ENCODE measurements at regions not wholly inside any gene's neighbourhood (a gene's known extent, or its start where the extent isn't known, plus 50 kb on each side); places are given as distances from the start of the nearest gene placed in this dataset.

DNA sequence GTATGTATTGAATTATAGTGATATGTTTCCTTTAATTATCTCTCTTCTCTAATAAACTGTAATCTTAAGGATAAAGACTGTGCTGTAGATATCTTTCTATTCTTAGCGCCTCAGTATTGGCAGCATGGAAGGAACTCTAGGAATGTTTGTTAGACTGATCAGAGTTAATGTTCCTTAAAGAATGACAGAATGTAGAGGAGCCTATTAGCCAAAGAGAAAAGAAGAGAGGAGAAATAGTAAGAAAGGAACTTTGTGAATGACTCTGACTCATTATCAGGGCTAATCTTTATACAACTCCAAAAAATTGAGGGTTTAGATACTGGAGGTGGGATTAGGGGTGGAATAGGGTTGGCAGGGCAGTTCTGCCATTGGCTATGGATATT is 59.0 kb upstream of the NUDT12 start:
- H3K27ac ChIP-seq = peak overlapping the region; percentile 31
- DNase-seq (ENCODE audit: low read depth, low spot score) = no peak

DNA sequence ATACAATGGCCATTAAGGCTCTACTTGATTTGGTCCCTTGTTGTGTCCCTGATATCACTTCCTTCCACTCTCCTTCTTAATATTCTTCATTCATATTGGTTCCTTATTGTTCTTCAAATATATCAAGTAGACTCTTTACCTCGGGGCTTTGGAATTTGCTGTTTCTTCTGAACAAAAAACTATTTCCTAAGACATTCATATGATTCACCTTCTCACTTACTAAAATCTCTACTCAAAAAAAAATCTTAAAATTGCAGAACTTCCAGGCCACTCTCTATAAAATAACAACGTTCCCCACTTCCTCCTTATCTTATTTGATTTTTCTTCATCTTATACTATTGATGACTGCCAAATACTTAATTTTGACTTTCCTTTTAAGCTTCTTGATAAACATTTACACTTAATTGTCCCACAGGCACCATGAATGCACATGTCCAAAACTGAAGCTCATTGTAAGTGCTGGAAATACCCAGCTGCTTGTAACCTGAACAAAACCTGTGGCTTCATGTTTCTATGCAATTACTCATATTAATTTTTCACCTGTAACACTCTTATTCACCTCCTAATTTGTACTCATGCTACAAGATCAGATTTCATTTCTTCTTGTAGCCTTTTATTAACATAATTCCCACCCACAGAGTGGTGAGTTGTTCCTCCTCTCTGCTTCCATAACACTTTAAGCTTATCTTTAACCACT is 58.4 kb upstream of the NUDT12 start:
- peak overlapping the region; percentile 31 for H3K27ac ChIP-seq
- peak; percentile 18 for DNase-seq (ENCODE audit: low read depth, low spot score)

DNA sequence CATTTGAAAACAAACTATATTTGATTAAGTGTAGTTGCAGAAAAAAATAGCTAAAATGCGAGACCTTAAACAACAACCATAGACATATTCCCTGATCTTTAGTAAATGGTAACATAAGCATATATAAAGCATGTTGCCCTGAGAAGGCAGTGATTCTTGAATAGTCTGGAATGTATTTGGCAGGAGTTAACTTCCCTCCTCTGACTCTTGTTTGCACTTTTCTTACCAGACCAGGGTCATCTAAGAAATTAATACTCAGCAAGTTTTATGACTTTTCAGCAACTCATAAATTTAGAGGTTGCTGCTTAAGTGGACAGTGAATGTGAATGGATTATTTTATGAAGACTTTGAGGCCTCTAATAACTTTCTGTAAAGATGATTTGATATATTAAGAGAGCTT is 55.3 kb upstream of the NUDT12 start:
- DNase-seq (ENCODE audit: low read depth, low spot score) = no peak

DNA sequence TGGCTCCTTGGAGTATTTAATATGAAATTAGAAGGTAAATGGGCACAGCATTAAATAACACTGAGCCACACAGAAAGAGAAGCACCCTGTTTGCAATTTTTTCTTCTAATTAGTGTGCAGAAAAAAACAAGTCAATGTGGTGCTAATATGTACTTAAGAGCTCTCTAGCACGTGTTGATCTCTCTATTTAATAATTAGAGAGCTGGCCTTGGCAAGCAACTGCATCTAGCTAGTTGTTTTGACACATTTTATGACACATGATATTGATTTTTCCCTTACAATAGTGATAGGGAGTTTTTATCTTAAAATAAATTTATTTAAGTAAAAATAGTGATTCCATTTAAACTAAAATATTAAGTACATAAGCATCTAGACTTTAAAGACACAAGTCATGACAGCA is 54.5 kb upstream of the NUDT12 start:
- no peak overlapping the region for H3K27ac ChIP-seq
- DNase-seq (ENCODE audit: low read depth, low spot score) = no peak

More for the DNA sequence above, 55.3 kb upstream of the NUDT12 start:
- no peak overlapping the region for H3K27ac ChIP-seq

DNA sequence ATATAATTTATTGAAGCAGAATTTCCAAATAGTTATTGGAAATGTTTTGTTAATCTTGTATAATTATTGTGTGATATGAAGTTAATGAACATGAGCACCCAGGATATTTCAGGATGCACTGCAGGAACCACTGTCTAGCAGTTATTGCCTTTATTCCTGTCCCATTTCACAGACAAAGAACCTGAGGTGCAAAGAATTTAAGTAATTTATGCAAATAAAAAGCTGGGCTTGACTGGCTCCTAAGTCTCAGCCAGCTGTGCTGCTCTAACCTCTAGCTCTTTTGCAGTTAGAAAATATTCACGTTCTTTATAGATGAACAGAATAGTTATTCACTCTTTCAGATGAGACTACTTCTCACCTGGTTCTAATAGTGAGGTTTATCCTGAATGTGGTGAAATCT is 50.0 kb upstream of the NUDT12 start:
- DNase-seq (ENCODE audit: low read depth, low spot score) = no peak
- H3K27ac ChIP-seq = no peak overlapping the region
